Astrocyte (in vitro differentiated cells and primary cell): ENCODE measurements at regions not wholly inside any gene's neighbourhood (a gene's known extent, or its start where the extent isn't known, plus 50 kb on each side); places are given as distances from the start of the nearest gene placed in this dataset.
A peak's percentile ranks its signal among the peaks of the same experiment; 100 is the strongest.

Experiments used
- DNase-seq: peaks from one replicate; pipeline ENCODE4 v3.0.0-alpha.2; 2010; ENCODE audit warnings: low read depth
- FAIRE-seq: peaks from 2 replicates; lab custom pipeline; 2011; peaks lifted over from hg19 to GRCh38; lab: Jason Lieb, UNC
- H2AFZ ChIP-seq: 2 replicates; pipeline ENCODE4 v1.6.0; 2012; ENCODE audit warnings: low read depth, low read length, inconsistent platforms
- H3K27ac ChIP-seq: 2 replicates; pipeline ENCODE4 v1.5.1; 2011; ENCODE audit warnings: low read depth, low read length, inconsistent platforms
- H3K27me3 ChIP-seq: 2 replicates; pipeline ENCODE4 v1.6.0; 2011; ENCODE audit warnings: low read length, inconsistent platforms; ENCODE audit not compliant: insufficient read depth
- H3K36me3 ChIP-seq: 2 replicates; pipeline ENCODE4 v1.5.1; 2011; ENCODE audit warnings: low read length, inconsistent platforms; ENCODE audit not compliant: insufficient read depth
- H3K4me1 ChIP-seq: 2 replicates; pipeline ENCODE4 v1.5.1; 2011; ENCODE audit warnings: low read length, inconsistent platforms; ENCODE audit not compliant: insufficient read depth
- H3K4me2 ChIP-seq: 2 replicates; pipeline ENCODE4 v1.6.0; 2012; ENCODE audit warnings: low read length, inconsistent platforms
- H3K4me3 ChIP-seq: 2 replicates; pipeline ENCODE4 v1.5.1; 2011; ENCODE audit warnings: low read depth, mild to moderate bottlenecking, low read length, inconsistent platforms; ENCODE audit not compliant: insufficient read depth
- H3K79me2 ChIP-seq: 2 replicates; pipeline ENCODE4 v1.6.0; 2012; ENCODE audit warnings: mild to moderate bottlenecking, low read length, inconsistent platforms; ENCODE audit not compliant: insufficient read depth
- H3K9ac ChIP-seq: 2 replicates; pipeline ENCODE4 v1.6.0; 2012; ENCODE audit warnings: mild to moderate bottlenecking, low read length, inconsistent platforms
- H3K9me3 ChIP-seq: 2 replicates; pipeline ENCODE4 v1.5.1; 2012; ENCODE audit warnings: low read depth, mild to moderate bottlenecking, low read length, inconsistent platforms; ENCODE audit not compliant: insufficient read depth
- H4K20me1 ChIP-seq: 2 replicates; pipeline ENCODE4 v1.6.0; 2012; ENCODE audit warnings: low read length, inconsistent platforms; ENCODE audit not compliant: insufficient read depth
- H3K27ac Mint-ChIP-seq: one replicate; pipeline ENCODE4 v1.8.0; 2021; ENCODE audit warnings: mild to moderate bottlenecking, mixed read lengths; ENCODE audit not compliant: unreplicated experiment
- H3K27me3 Mint-ChIP-seq: one replicate; pipeline ENCODE4 v1.8.0; 2021; ENCODE audit warnings: low read depth, mixed read lengths; ENCODE audit not compliant: unreplicated experiment
- H3K36me3 Mint-ChIP-seq: one replicate; pipeline ENCODE4 v1.8.0; 2021; ENCODE audit warnings: low read depth, mixed read lengths; ENCODE audit not compliant: unreplicated experiment
- H3K4me1 Mint-ChIP-seq: one replicate; pipeline ENCODE4 v1.8.0; 2021; ENCODE audit warnings: low read depth, mixed read lengths; ENCODE audit not compliant: unreplicated experiment
- H3K4me3 Mint-ChIP-seq: one replicate; pipeline ENCODE4 v1.8.0; 2021; ENCODE audit warnings: mild to moderate bottlenecking, moderate library complexity, mixed read lengths; ENCODE audit not compliant: unreplicated experiment
- H3K9me3 Mint-ChIP-seq: one replicate; pipeline ENCODE4 v1.8.0; 2021; ENCODE audit warnings: mild to moderate bottlenecking, mixed read lengths; ENCODE audit not compliant: unreplicated experiment
- CTCF ChIP-seq: IDR thresholded peaks from 2 replicates; pipeline ENCODE4 v1.5.1; 2011; ENCODE audit warnings: low read depth, mild to moderate bottlenecking, inconsistent platforms, low read length, moderate library complexity; ENCODE audit not compliant: insufficient read depth
- EZH2 ChIP-seq: IDR thresholded peaks from 2 replicates; pipeline ENCODE4 v1.6.1; 2012; ENCODE audit warnings: mild to moderate bottlenecking, low read length, inconsistent platforms; ENCODE audit not compliant: insufficient read depth

DNA sequence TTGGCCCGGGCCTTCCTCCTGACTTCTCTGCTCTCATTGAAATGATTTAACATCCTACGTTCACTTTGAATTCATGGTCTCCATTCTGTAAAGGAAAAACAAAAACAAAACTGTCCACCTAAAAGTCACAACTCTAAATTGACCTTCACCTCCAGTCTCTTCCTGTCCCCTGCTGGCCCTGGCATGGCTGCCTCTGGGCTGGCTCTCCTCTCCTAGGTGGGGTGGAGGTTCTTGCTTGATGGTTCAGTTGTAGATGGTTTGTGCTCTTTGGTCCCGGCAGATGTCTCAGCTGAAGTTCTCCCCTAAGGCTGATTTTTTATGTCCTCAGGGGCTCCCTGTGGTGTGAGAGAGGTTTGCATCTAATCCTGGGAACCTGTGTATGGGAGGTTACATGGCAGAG, 121.1 kb downstream of the ACKR3 start:
- H4K20me1 ChIP-seq, result no peaks in the 10 kb centered on the region
- no peak for FAIRE-seq
- no peak overlapping the region for H3K27ac ChIP-seq
- DNase-seq, result no peak
- no peak overlapping the region for H2AFZ ChIP-seq
- H3K9me3 ChIP-seq, result no peaks in the 10 kb centered on the region
- H3K27me3 ChIP-seq, result no peaks in the 10 kb centered on the region
- no peak overlapping the region for H3K9ac ChIP-seq
- H3K27me3 Mint-ChIP-seq, result no peaks in the 10 kb centered on the region
- H3K4me2 ChIP-seq, result no peak overlapping the region
- TF ChIP-seq CTCF (no peak), EZH2 (no peak)
- H3K4me1 Mint-ChIP-seq, result peaks cover 58% of the 10 kb centered on the region
- H3K27ac Mint-ChIP-seq, result no peak overlapping the region
- no peaks in the 10 kb centered on the region for H3K79me2 ChIP-seq
- no peaks in the 10 kb centered on the region for H3K36me3 ChIP-seq
- H3K4me3 Mint-ChIP-seq, result no peak overlapping the region
- no peaks in the 10 kb centered on the region for H3K36me3 Mint-ChIP-seq
- peaks cover 25% of the 10 kb centered on the region for H3K4me1 ChIP-seq
- H3K9me3 Mint-ChIP-seq, result no peaks in the 10 kb centered on the region
- no peak overlapping the region for H3K4me3 ChIP-seq

- no peak overlapping the region for H3K4me3 Mint-ChIP-seq
Observed at GRCh38 chr2:236691799-236692167, 122.2 kb downstream of the ACKR3 start.

More at GRCh38 chr2:236691799-236692167, 122.2 kb downstream of the ACKR3 start:
- no peaks in the 10 kb centered on the region for H4K20me1 ChIP-seq
- no peaks in the 10 kb centered on the region for H3K27me3 ChIP-seq
- TF ChIP-seq CTCF (no peak), EZH2 (no peak)
- no peak overlapping the region for H3K9ac ChIP-seq
- H3K4me1 ChIP-seq, result peaks cover 25% of the 10 kb centered on the region
- Mint-ChIP-seq H3K27me3 (peaks cover under 1% of the 10 kb centered on the region), H3K4me1 (peaks cover 49% of the 10 kb centered on the region), H3K36me3 (no peaks in the 10 kb centered on the region), H3K9me3 (no peaks in the 10 kb centered on the region), H3K27ac (peak overlapping the region; percentile 26)
- no peak overlapping the region for H3K4me3 ChIP-seq
- H3K4me2 ChIP-seq, result peak overlapping the region; percentile 14
- no peaks in the 10 kb centered on the region for H3K36me3 ChIP-seq
- no peak overlapping the region for H3K27ac ChIP-seq
- H3K79me2 ChIP-seq, result no peaks in the 10 kb centered on the region
- H2AFZ ChIP-seq, result peak overlapping the region; percentile 9
- DNase-seq, result no peak
- no peak for FAIRE-seq
- H3K9me3 ChIP-seq, result no peaks in the 10 kb centered on the region
